Right lobe of liver (tissue), 4 donors: ENCODE measurements at regions not wholly inside any gene's neighbourhood (a gene's known extent, or its start where the extent isn't known, plus 50 kb on each side); places are given as distances from the start of the nearest gene placed in this dataset.

ENCODE experiments used
- CTCF ChIP-seq, 4 donors: fragments of 200-600 bp in 3 of 4; fragments of 450-650 bp in 1 of 4; IDR thresholded peaks; one replicate each; pipeline versions ENCODE4 v1.5.1 to v1.8.0; 2016 to 2022; ENCODE audit warnings: antibody characterized with exemption in 4 of 4, mild to moderate bottlenecking in 2 of 4
- POLR2A ChIP-seq: fragments of 450-650 bp; IDR thresholded peaks from one replicate; pipeline ENCODE4 v1.6.1; 2017; ENCODE audit warnings: antibody characterized with exemption, mild to moderate bottlenecking
- donor health status: DM: no; HTN: no; CAD: no.
- donor health status: DM: no; HTN: no; CAD: no.
- donor health status: DM: no; HTN: yes; CAD: no.

GRCh38 chr5:60229691-60230185 lies 336.2 kb upstream of the PDE4D start:
- no peak for TF ChIP-seq CTCF (IDR thresholded peaks at IDR 0.05)
- no peak for TF ChIP-seq POLR2A
